NOMO-1 (cell line): ENCODE measurements at regions not wholly inside any gene's neighbourhood (a gene's known extent, or its start where the extent isn't known, plus 50 kb on each side); places are given as distances from the start of the nearest gene placed in this dataset.

ENCODE experiments used
- DNase-seq, 2 experiments: peaks; one replicate each; lab custom pipeline; 2025; ENCODE audit not compliant: unreplicated experiment in 2 of 2; lab: John Stamatoyannopoulos, UW

DNA sequence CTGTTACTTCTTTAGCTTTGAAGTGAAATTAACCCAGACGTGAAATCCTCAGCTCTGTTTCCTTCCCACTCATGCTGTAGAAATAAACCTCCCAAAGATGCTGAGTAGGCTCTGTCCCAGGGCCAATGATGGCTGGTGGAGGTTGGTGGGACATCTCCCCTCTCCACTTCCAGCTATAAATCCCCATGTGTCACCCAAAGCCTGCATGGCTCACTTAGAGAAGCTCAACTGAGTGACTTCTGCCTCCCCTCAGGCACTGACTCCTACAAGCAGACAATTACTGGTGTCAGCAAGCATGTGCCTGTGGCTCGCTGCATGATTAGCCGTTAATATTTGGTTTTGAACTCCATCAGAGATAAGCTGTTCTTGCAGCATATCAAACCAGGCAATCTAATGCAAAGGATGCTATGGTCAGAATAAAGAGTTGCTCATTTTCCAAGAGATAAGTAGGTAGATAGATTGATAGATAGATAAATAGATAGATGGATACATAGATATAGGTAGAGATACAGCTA is 569.5 kb upstream of the WWC1 start:
- no peak for DNase-seq

DNA sequence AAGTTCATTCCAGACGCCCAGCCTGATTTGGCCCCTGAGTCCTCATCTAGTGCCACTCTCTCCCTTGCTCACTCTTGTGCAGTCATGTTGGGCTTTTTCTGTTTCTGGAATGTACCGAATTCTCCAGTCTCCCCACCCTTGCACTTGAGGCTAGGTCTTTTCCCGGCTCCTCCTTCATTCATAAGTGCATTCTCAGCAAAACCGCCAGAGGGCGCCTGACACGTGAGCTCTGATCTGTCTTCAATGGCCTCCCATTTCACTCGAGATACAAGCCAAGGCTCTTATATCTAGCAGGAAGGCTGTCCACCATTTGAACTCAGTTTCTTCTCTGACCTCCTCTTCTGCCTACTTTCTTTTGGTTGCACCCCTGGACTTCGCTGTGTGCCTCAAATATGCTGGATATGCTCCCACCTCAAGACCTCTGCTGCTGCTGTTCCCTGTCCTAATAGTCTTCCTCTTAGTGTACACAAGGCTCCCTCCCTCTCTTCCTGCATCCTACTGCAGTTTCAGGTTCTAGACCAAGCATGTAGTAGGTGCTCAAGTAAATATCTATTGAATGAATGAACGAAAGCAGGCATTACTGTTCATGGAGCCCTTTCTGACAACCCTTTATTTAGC is 568.1 kb upstream of the WWC1 start:
- peak; percentile 20 to 43 for DNase-seq

DNA sequence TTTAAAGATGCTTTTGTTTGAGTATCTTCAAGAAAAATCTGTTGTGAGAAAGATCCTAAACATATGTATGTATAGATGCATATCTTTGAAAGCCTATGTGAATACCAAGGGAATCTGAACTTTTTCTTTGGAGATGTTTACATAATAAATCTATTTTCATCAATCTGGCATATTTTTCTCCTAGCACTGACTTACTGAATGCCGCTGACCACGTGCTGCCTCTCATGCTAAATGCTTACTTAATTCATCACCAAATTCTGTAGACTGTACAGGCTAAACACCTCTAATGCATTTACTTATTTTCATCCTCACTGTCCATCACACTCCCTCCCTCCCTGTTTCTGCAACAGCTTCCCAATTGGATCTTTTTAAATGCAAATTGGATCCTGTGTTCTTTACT is 566.2 kb upstream of the WWC1 start:
- DNase-seq: no peak

DNA sequence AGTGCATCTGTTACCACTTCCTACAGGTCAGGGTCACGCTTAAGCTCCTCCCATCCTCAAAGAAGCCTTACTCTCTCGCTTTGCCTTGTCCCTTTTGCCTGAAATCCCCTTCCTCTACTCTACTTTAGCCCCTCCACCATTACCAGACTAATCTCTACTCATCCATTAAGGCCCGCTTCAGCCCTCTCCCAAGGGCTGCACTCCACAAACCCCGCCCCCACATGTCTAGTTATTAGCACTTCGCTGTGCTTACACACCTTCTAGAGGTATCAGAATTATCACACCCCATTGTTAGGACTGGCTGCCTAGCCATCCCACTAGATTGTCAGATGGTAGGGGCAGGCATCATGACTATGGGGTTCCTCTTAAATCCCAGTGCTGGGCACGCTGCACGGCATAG is 565.7 kb upstream of the WWC1 start:
- no peak for DNase-seq

DNA sequence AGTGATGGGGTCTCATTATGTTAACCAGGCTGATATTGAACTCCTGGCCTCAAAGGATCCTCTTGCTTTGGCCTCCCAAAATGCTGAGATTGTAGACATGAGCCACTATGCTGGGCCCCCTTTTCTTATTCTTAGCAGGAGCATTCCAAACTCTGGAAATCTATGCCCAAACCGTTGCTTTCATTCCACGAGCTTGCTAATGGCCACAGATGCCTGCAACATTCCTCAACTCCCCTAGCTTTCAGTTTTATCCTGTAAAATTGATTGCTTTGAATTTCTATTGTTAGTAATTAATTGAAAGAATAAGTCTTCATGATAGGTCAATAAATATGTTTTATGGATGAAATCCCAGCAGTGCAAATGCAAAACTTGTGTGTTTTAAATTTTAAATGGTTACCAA is 564.8 kb upstream of the WWC1 start:
- DNase-seq: no peak

DNA sequence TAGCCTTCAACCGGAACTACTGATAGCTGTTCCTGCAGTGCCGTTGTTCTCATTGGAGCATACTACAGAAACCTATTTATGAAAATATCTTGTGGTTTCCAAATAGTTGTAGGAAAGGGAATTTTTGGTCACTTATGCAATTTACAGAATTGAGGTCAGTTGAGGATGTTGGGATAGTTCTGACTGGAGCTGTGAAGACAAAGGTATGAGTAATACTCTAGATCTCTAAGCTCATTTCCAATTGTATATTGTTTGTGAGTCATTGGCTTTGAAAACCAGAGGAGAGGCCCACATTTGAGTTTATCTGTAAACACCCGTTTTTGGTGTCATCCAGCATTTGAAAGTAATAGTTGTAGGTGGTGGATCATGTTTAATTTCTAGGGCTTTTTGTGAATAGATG is 561.3 kb upstream of the WWC1 start:
- DNase-seq: no peak

DNA sequence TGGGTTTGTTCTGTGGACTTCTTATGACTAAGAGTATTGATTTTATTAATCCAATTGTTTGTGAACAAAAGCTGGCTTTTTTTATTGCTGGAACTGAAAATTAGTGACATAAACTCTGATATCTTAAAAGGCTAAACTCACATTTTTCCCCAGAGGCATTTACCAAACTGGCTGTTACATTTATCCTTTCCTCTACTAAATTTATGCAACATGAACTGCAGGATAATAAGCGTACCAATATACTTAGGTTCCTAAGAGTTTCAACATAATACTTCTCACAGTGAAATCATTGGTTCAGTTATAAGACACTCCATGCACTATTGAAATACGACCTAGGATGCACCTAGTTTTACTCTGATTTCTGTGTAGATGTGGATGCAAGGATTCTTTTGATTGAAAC is 560.8 kb upstream of the WWC1 start:
- DNase-seq: no peak

DNA sequence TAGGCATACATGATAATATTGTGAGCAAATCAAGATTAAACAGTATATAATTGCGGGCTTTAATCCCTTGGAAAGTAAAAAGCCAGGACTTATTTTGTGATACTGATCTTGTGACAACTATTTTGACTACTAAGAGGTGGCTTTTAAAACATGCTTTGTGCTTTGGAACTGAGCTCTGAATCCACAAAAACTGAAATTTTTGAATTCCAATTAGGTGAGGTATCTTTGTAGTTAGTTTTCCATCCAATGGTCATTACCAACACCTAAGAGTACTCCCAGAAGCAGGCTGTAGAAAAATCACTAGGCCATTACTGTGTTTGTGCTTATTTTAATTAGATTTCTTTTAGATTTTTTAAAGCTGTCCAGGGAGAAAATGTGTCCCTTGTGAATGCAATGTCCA is 559.5 kb upstream of the WWC1 start:
- no peak for DNase-seq

DNA sequence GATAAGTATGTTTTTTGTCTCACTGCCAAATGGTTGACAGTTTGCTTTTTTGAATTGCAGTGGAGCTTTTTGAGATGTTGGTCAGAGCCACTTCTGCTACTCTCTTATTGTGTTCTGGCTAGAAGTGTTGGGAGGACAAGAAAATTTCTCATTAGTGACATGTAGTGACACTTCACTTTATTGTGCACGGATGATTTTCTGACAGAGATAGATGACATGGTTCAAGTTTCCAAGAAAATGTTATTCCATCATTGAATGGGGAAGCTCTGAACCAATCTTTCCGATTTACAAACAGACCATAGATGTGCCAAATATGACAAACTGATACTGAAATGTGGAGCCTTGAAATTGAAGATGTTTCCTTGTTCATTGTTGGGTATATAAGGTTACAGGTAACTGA is 558.9 kb upstream of the WWC1 start:
- no peak for DNase-seq

DNA sequence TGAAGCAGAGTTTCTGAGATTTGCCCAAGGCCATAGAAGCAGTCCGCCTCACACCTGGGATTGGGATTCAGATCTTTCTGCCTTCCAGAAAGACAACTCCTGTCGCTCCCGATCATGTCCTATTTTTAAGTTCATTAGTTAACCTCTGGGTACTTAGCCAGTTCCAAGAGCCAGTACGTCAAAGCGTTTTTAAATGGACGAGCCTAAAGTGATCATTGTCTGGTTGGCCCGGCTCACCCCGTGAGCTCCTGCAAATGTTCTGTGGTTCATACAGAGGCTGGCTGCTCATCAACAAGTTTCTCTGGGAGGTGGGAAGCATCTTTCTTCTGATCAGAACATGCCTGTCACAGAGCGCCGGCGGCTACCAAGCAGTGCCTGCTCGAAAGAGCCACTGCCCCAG is 554.5 kb upstream of the WWC1 start:
- no peak for DNase-seq

DNA sequence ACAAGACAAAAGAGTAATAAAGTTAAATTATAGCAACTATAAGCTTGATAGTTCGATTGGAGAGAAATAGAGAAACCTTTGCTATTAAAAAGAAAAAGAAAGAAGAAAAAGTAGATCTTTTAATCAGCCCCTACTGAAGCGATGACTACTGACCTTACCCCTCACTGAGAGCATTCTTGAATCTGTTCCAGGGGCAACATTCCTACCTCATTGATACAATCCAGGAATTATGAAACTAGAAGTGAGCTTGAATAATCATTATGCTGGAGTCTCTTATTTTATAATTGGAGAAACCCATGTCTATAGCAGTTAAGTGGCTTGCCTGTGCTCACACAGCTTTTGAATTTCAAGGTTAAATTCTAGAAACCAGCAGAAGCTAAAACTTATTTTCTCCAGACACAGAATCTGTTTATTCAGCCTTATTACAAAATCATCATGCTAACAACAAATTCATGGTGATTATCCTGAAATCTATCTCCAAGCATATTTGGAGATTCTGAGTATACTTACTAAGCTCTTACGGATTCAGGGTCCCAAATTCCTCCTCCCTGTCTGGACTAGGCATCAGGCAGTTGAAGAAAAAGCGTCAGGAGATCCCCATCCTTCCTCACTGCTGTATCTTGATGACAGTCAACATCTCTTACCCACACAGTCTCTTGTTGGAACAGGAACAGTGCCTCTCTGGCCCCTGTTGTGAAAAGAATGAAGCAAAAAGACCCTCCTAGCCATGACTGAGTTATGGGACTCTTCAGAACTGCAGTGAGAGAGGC is 547.6 kb upstream of the WWC1 start:
- DNase-seq: no peak

DNA sequence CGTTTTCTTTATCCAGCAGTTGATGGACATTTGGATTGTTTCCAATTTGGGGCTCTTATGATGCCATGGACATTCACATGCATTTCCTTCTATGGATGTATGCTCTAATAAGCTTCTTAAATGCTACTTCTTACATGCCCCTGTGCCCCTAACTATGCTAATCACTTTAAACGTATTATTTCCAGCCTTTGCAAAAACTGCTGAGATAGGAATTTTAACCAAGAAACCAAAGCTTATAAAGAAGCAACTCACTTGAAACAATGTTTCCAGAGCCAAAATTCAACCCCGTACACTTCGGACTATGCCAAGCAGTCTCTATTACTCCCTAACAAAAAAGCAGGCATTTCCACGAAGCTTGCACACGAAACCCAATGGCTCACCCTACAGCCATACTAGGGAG is 545.6 kb upstream of the WWC1 start:
- no peak for DNase-seq

DNA sequence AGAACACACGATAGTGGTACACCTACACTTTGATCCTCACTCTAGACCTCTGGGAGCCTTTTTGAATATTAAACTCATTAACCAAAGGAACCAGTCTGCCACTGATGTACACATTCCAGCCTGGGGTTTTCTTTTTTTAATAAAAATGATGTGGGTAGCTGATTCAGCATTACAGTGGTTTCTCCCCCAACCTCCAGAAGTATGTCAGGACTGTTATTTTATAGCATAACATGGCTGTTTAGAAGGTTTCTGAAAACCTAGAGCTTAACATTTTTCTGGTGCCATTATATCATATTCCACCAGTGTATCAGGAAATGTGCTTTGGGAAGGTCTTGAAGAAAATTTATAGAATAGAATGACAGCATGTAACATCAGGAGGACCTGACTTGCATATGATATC is 540.9 kb upstream of the WWC1 start:
- no peak for DNase-seq

DNA sequence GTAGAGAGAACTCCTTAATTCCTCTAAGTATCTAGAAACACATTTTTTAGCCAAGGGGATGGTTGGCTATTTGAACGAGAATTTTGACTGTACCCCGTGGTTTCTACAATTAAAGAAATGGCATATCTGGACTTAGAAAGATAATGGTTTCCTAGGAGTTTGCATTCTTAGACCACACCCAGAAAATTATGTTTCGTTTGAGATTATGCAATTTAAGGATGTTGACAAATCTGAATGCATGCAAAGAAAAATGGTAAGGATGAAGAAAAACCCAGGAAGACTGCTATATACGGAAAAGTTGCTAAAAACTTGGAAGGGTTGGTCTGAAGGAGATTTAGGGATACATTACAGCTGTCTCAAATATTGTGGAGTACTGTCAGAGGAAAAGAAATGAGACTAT is 538.5 kb upstream of the WWC1 start:
- DNase-seq: no peak

DNA sequence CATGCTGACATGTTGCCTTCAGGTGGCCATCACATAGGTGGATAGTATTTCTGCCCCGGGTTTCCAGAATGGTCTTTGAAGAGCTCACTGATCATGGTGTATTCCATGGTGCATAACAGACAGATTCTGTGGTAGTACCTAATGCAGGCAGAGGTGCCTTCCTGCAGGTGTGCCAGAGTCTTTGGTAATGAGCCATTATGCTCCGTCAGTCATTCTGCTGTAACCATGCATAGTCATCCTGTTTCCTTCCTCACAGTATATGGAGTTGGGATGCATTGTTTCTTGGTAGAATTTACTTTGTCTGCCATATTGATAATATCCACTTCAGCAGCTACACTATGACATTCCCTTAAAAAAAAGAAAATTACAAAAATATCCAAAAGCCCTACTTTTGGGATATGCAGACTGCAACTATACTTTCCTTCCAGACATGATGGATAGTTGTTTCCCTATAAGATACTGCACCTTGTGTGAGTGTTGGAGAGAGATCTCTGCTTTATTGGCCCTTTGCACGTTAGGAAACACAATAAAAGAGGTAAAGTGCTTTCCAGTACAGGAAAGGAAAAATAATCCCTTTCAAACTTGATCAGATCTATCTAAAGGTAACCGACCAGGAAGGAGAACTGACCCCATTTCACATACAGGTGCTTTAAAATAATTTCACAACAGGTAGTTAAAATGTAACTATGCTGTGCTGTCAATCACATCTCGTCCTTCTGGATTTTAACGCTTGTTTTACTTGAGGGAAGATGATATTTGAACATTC is 537.5 kb upstream of the WWC1 start:
- DNase-seq: no peak

DNA sequence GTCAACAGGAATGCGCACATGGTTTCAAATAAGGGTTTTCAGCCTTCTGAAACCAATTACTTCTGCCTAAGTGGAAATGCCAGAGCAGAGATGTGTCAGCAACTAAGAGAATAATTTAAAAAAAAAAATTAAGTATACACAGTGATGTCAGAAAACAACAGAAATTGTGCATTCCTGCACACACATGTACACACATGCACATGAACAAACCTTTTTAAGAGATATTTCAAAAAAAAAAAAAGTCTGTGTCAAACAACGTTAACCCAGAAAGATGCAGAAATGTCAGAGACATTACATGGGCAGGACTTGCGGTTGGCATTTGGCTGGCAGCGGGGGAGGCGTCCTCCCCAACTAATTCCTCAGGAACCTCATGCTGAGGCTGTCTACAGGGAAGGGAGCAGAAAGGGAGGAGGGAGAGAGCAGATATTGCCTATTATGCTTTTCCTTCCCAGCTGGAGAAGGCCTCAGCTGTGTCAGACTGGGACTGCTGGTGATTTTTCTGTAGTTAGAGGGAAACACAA is 536.9 kb upstream of the WWC1 start:
- DNase-seq: no peak

DNA sequence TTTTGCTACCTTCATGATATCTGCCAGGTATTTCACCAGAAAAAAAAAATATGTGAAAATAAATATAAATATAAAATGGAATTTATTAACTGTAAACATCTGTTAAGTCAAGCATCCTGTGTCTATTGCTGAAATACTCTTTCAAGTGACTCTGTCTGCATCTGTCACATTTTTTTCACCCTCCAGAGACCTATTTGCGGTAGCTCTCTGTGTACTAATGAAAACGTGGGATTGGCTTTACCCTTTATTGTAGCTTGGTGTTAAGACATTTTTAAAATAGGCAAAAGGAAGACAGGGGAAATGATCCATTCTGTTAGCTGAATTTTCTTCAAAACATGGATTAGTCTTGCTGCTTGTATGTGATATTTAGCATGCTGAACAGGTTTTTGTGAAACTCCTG is 536.0 kb upstream of the WWC1 start:
- DNase-seq: no peak

DNA sequence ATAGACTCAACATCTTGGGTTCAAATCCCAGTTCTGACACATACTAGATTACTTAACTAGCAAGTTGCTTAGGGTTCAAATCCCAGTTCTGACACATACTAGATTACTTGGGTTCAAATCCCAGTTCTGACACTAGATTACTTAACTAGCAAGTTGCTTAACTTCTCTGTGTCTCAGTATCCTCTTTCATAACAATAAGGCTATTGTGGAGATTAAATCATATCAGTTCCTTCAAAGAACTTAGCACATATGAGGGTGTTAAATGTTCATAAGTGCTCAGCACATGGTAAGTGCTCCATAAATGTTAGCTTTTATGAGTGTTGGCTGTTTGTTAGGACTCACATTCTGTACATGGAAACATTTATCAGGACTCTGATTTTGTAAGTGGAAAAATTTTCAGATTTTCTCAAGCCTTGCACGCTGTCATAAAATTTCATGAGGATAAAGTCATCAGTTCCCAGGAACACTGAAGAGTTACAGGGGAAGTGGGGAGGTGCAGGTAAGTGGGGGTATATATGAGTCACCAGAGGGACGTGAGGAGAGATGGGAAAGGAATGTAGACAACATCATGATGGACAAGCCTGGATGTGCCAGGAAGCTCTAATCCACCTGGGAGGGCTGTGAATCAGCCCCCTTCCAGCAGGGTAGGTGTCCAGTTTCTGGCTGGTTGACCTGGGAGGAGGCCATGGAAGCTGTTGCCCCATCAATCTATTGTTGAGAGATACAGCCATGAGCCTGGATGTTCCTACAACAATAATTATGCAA is 532.2 kb upstream of the WWC1 start:
- DNase-seq: no peak

DNA sequence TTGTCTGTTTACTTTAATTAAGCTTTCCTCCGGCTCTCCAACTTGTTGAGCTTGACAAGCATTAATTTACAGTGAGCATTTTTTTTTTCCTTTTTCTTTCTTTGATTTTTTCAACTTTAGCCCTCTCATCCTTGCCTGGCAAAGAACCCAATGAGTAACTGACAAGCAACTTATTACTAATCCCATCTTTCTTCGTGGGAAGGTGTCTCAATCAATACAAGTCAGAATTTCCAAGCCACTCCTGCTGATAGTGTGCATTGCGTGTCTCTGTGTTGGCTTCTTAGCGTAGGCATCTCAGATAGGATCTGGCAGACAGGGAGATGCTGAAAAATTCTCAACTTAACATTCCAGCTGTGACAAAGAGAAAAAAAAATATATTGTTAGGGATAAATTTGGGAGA is 527.7 kb upstream of the WWC1 start:
- DNase-seq: no peak

DNA sequence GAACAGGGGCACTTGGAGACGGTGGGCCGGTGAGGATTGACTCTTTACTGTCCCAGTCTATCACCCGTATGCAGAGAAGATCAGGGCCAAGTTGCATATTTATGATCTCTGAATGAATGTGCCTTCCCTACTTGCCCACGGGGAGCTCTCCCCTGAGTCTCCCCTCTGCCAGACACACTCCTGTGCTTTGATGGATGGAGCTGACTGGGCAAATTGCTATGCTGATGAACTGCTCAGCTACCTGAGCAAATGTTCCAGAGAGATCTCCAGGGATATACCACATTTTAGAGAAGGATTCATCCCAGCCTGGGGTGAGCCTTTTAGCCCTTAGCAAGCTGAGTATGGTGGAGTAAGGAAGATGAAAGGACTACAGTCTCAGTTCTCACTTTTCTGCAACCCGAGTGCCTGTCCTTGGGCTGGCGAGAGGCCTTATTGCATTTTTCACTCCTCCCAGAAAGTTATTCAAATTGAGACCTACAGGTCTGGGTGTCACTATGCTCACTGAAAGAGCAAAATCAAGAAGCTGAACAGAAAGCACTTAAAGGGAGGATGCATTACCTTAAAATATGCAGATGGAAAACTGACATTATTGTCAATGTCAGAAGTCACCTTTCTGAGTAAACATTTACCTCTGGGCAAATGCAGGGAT is 526.7 kb upstream of the WWC1 start:
- DNase-seq: no peak
